ENCODE measurements at regions not wholly inside any gene's neighbourhood (a gene's known extent, or its start where the extent isn't known, plus 50 kb on each side); places are given as distances from the start of the nearest gene placed in this dataset.

DNA sequence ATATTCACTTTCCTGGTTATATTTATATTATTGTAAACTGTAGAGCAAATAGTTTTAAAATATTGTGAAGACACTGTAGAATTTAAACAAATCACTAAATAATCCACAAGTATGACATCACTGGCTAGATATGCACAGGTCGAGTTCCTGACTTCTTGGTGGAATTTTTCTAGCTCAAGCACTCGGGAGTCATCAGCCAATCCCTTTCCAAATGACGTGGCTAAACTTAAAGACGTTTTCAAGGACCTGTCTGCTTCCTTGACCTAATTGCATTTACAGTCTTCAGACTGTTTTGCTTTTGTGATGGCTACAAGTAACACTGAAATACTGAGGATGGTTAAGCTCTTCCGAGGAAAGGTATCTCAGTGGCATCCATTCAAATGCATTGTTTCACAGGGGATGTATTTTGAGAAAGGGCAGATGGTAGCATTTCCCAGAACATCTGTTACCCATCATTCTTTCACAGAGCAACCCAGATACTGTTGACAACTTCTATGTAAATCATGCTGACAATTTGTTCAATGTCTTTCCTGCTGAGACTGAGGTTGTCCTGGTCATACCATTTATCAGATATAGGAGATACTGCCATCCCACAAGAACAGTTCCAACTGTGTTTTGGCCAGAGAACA is 262.8 kb downstream of the CDH10 start:
- TF ChIP-seq, protein P1, sequence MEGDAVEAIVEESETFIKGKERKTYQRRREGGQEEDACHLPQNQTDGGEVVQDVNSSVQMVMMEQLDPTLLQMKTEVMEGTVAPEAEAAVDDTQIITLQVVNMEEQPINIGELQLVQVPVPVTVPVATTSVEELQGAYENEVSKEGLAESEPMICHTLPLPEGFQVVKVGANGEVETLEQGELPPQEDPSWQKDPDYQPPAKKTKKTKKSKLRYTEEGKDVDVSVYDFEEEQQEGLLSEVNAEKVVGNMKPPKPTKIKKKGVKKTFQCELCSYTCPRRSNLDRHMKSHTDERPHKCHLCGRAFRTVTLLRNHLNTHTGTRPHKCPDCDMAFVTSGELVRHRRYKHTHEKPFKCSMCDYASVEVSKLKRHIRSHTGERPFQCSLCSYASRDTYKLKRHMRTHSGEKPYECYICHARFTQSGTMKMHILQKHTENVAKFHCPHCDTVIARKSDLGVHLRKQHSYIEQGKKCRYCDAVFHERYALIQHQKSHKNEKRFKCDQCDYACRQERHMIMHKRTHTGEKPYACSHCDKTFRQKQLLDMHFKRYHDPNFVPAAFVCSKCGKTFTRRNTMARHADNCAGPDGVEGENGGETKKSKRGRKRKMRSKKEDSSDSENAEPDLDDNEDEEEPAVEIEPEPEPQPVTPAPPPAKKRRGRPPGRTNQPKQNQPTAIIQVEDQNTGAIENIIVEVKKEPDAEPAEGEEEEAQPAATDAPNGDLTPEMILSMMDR (conservative IDR thresholded peaks at IDR 0.05 in 1 of 2, IDR thresholded peaks at IDR 0.05 in 1 of 2; ENCODE audit: low read depth in 1 of 2, low read length in 2 of 2) = no peak
- no peak for TF ChIP-seq EZH2 (IDR thresholded peaks at IDR 0.05; ENCODE audit: low read length, missing control alignments)
- Histone ChIP-seq H4K20me1 (ENCODE audit: control insufficient read depth, extremely low read depth, insufficient read depth, low read length) (no peaks in the 10 kb centered on the region), H3K4me1 (ENCODE audit: control insufficient read depth, extremely low read depth, insufficient read depth, low read length) (no peaks in the 10 kb centered on the region), H3K36me3 (ENCODE audit: control insufficient read depth, insufficient read depth, low read length) (no peaks in the 10 kb centered on the region), H3K9ac (ENCODE audit: insufficient read depth, low read length) (no peak overlapping the region), H3K4me2 (ENCODE audit: extremely low read depth, insufficient read depth, low read length) (no peak overlapping the region), H3K27ac (ENCODE audit: insufficient read depth, low read length) (no peak overlapping the region), H3K79me2 (ENCODE audit: control insufficient read depth, insufficient read depth, low read length) (no peaks in the 10 kb centered on the region), H3K4me3 (replicated peaks in 1 of 4; ENCODE audit: control extremely low read depth in 1 of 4, insufficient read depth in 1 of 4, low read depth in 3 of 4, low read length in 4 of 4) (no peak overlapping the region), H3K27me3 (ENCODE audit: control insufficient read depth, insufficient read depth, low read length) (no peaks in the 10 kb centered on the region), H3K9me3 (ENCODE audit: control insufficient read depth, insufficient read depth, low read depth, low read length) (no peaks in the 10 kb centered on the region), H2AFZ (ENCODE audit: low read length) (no peak overlapping the region)
- peak in 1 of 2 donors; percentile 51 for DNase-seq (ENCODE audit: low read depth in 2 of 2)

DNA sequence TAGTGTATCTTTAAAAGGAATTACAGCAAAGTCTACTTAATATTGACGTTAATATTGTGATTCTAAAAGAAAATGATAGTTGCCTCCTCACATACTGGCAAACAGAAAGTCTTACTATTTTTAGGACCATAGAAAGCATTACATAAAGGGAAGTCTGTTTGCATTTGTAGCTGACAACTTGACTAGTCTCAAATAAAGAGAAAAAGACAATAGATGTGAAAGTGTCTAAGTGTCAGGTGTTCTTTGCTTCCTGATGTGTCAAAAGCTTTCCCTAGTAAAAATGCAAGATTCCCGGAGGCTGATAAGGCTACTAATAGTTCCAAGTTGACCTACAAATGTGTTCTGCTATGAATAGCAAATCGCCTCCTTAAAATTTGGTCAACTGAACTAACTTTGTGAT is 259.7 kb downstream of the CDH10 start:
- no peaks in the 10 kb centered on the region for H3K4me1 ChIP-seq (ENCODE audit: control insufficient read depth, extremely low read depth, insufficient read depth, low read length)
- H3K27me3 ChIP-seq (ENCODE audit: control insufficient read depth, insufficient read depth, low read length) = no peaks in the 10 kb centered on the region
- no peaks in the 10 kb centered on the region for H3K36me3 ChIP-seq (ENCODE audit: control insufficient read depth, insufficient read depth, low read length)
- H3K4me3 ChIP-seq (replicated peaks in 1 of 4; ENCODE audit: control extremely low read depth in 1 of 4, insufficient read depth in 1 of 4, low read depth in 3 of 4, low read length in 4 of 4) = no peak overlapping the region
- no peak overlapping the region for H3K4me2 ChIP-seq (ENCODE audit: extremely low read depth, insufficient read depth, low read length)
- no peak overlapping the region for H2AFZ ChIP-seq (ENCODE audit: low read length)
- DNase-seq (ENCODE audit: low read depth in 2 of 2) = no peak
- no peaks in the 10 kb centered on the region for H3K9me3 ChIP-seq (ENCODE audit: control insufficient read depth, insufficient read depth, low read depth, low read length)
- H3K27ac ChIP-seq (ENCODE audit: insufficient read depth, low read length) = no peak overlapping the region
- H4K20me1 ChIP-seq (ENCODE audit: control insufficient read depth, extremely low read depth, insufficient read depth, low read length) = no peaks in the 10 kb centered on the region
- TF ChIP-seq, protein P1 (conservative IDR thresholded peaks at IDR 0.05 in 1 of 2, IDR thresholded peaks at IDR 0.05 in 1 of 2; ENCODE audit: low read depth in 1 of 2, low read length in 2 of 2) = no peak
- no peak for TF ChIP-seq EZH2 (IDR thresholded peaks at IDR 0.05; ENCODE audit: low read length, missing control alignments)
- no peak overlapping the region for H3K9ac ChIP-seq (ENCODE audit: insufficient read depth, low read length)
- no peaks in the 10 kb centered on the region for H3K79me2 ChIP-seq (ENCODE audit: control insufficient read depth, insufficient read depth, low read length)

DNA sequence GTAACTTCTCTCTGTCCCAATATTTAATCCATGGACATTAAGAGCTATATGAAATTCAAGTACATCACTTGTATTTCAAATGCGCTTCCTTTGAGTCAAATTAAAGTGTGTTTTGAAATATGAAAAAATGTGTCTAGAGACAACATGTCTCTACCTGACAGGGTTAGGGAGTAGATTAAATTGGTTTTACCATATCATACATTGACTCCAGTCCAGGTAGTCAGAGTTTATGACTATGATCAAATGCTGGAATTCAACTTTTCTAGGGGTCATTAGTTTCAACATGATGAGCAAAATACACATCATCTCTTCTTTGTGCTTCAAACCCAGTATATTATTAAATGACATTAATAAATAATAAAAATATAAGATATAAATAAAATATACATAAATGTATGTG is 259.2 kb downstream of the CDH10 start:
- Histone ChIP-seq H2AFZ (ENCODE audit: low read length) (no peak overlapping the region), H3K9ac (ENCODE audit: insufficient read depth, low read length) (no peak overlapping the region), H3K79me2 (ENCODE audit: control insufficient read depth, insufficient read depth, low read length) (no peaks in the 10 kb centered on the region), H3K4me1 (ENCODE audit: control insufficient read depth, extremely low read depth, insufficient read depth, low read length) (no peaks in the 10 kb centered on the region), H3K4me2 (ENCODE audit: extremely low read depth, insufficient read depth, low read length) (no peak overlapping the region), H3K4me3 (replicated peaks in 1 of 4; ENCODE audit: control extremely low read depth in 1 of 4, insufficient read depth in 1 of 4, low read depth in 3 of 4, low read length in 4 of 4) (no peak overlapping the region), H3K27me3 (ENCODE audit: control insufficient read depth, insufficient read depth, low read length) (no peaks in the 10 kb centered on the region), H3K36me3 (ENCODE audit: control insufficient read depth, insufficient read depth, low read length) (no peaks in the 10 kb centered on the region), H3K27ac (ENCODE audit: insufficient read depth, low read length) (no peak overlapping the region), H3K9me3 (ENCODE audit: control insufficient read depth, insufficient read depth, low read depth, low read length) (no peaks in the 10 kb centered on the region), H4K20me1 (ENCODE audit: control insufficient read depth, extremely low read depth, insufficient read depth, low read length) (no peaks in the 10 kb centered on the region)
- TF ChIP-seq, protein P1 (conservative IDR thresholded peaks at IDR 0.05 in 1 of 2, IDR thresholded peaks at IDR 0.05 in 1 of 2; ENCODE audit: low read depth in 1 of 2, low read length in 2 of 2) = no peak
- no peak for TF ChIP-seq EZH2 (IDR thresholded peaks at IDR 0.05; ENCODE audit: low read length, missing control alignments)
- no peak for DNase-seq (ENCODE audit: low read depth in 2 of 2)

All from fibroblast of lung (primary cell).